ENCODE measurements at regions not wholly inside any gene's neighbourhood (a gene's known extent, or its start where the extent isn't known, plus 50 kb on each side); places are given as distances from the start of the nearest gene placed in this dataset.

DNA sequence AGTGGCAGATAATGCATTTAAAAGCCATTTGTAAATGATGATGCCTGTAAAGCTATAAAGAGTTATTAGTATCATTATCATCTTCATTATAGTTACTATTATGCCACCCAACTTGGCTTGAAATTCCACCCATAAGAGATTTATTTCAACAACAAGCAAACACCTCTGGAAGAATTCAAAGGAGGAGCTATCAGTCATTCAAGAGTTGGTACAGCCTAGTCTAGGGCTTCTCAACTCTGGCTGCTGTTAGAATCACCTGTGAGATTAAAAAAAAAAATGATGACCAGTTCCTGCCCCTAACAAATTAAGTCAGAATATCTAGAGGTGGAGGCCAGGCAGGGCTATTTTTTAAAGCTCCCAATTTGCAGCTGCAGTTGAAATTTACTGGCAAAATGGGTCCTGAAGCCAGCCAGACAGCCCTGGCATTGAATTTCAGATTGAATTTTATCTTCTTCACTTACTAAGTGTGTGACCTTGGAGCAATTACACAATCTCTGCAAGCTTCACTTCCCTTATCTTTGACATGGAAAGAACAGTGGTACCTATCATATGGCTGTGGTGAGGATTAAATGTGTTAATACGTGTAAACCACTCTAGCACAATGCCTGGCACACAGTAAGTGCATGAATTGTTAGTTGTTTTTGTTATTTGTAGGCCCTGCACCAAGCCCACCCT lies 52.9 kb upstream of the EDA start:
- TF ChIP-seq TAF1 (CRISPR knock-in tag; IDR thresholded peaks at IDR 0.05) (no peak), TARDBP (CRISPR knock-in tag; IDR thresholded peaks at IDR 0.05) (no peak), KMT2A (CRISPR knock-in tag; IDR thresholded peaks at IDR 0.05) (no peak), SETDB1 (CRISPR knock-in tag; IDR thresholded peaks at IDR 0.05; ENCODE audit: borderline replicate concordance) (no peak)
- TF ChIP-seq, protein P1, sequence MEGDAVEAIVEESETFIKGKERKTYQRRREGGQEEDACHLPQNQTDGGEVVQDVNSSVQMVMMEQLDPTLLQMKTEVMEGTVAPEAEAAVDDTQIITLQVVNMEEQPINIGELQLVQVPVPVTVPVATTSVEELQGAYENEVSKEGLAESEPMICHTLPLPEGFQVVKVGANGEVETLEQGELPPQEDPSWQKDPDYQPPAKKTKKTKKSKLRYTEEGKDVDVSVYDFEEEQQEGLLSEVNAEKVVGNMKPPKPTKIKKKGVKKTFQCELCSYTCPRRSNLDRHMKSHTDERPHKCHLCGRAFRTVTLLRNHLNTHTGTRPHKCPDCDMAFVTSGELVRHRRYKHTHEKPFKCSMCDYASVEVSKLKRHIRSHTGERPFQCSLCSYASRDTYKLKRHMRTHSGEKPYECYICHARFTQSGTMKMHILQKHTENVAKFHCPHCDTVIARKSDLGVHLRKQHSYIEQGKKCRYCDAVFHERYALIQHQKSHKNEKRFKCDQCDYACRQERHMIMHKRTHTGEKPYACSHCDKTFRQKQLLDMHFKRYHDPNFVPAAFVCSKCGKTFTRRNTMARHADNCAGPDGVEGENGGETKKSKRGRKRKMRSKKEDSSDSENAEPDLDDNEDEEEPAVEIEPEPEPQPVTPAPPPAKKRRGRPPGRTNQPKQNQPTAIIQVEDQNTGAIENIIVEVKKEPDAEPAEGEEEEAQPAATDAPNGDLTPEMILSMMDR (CRISPR knock-in tag; IDR thresholded peaks at IDR 0.05): no peak
- TF ChIP-seq, protein P2, sequence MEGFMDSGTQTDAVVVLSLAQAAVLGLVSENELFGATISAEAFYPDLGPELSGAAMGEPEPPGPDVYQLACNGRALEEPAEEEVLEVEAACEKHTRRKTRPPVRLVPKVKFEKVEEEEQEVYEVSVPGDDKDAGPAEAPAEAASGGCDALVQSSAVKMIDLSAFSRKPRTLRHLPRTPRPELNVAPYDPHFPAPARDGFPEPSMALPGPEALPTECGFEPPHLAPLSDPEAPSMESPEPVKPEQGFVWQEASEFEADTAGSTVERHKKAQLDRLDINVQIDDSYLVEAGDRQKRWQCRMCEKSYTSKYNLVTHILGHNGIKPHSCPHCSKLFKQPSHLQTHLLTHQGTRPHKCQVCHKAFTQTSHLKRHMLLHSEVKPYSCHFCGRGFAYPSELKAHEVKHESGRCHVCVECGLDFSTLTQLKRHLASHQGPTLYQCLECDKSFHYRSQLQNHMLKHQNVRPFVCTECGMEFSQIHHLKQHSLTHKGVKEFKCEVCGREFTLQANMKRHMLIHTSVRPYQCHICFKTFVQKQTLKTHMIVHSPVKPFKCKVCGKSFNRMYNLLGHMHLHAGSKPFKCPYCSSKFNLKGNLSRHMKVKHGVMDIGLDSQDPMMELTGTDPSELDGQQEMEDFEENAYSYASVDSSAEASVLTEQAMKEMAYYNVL (CRISPR knock-in tag; IDR thresholded peaks at IDR 0.05; ENCODE audit: borderline replicate concordance): no peak

All from HepG2 (cell line).